ENCODE measurements at regions not wholly inside any gene's neighbourhood (a gene's known extent, or its start where the extent isn't known, plus 50 kb on each side); places are given as distances from the start of the nearest gene placed in this dataset.

DNA sequence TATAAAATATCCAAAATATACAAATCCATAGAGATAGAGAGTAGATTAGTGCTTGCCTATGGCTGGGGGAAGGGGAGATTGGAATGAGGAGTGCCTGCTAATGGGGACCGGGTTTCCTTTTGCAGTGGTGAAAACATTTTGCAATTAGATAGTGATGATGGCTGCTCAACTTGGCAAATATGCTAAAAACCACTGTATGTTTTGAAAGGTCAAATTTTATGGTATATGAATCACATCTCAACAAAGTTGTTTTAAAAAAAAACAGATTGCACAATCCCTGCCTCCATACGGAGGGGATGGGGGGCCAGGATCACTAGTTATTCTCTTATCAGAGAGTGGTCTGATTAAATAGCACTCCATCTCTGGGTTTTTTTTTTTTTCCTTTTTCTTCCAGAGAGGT is 76.9 kb upstream of the RIPOR2 start:
- FAIRE-seq (no peak), DNase-seq (ENCODE audit: insufficient read length, low spot score) (no peak)
- TF ChIP-seq, protein P1, sequence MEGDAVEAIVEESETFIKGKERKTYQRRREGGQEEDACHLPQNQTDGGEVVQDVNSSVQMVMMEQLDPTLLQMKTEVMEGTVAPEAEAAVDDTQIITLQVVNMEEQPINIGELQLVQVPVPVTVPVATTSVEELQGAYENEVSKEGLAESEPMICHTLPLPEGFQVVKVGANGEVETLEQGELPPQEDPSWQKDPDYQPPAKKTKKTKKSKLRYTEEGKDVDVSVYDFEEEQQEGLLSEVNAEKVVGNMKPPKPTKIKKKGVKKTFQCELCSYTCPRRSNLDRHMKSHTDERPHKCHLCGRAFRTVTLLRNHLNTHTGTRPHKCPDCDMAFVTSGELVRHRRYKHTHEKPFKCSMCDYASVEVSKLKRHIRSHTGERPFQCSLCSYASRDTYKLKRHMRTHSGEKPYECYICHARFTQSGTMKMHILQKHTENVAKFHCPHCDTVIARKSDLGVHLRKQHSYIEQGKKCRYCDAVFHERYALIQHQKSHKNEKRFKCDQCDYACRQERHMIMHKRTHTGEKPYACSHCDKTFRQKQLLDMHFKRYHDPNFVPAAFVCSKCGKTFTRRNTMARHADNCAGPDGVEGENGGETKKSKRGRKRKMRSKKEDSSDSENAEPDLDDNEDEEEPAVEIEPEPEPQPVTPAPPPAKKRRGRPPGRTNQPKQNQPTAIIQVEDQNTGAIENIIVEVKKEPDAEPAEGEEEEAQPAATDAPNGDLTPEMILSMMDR (IDR thresholded peaks at IDR 0.05; ENCODE audit: insufficient read depth, missing control alignments), result no peak

DNA sequence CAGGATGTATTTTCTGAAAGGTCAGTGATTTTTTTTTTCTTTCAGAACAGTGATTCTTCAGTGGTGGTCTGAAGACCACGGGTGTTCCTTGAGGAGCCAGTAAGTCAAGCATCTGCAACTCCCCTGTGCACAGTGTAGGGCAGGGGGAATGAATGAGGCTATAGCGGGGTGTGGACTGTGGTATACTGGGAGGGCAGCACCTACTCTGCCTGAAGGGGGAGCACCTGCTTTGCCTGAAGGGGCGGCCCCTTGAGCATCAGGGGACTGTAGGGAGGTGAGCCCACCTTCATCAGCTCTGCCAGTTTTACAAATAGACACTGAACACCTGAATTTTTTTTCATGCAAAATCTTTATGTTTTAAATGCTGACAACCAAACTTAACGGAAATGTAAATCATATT is 77.5 kb upstream of the RIPOR2 start:
- TF ChIP-seq, protein P1 (IDR thresholded peaks at IDR 0.05; ENCODE audit: insufficient read depth, missing control alignments), result no peak
- FAIRE-seq (no peak), DNase-seq (ENCODE audit: insufficient read length, low spot score) (no peak)

DNA sequence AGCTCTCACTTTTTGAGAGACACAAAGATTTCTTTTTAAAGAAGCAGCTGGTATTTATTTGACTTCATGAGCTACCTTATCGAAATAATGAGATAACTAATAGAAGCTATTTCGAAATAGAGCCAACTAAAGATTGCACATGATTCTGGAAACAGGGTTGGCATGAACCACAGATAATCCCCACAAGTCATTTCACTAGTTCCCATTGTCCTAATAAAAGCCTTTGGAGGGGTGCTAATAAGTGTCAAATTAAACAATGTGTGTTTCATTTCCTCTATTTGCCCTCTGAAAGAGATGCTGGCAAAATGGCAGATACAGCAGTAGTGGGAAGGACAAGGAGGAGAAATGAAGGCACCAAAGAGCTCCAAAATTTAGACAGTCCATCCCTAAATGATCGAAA is 78.6 kb upstream of the RIPOR2 start:
- TF ChIP-seq, protein P1 (IDR thresholded peaks at IDR 0.05; ENCODE audit: insufficient read depth, missing control alignments), result no peak
- FAIRE-seq (no peak), DNase-seq (ENCODE audit: insufficient read length, low spot score) (no peak)

DNA sequence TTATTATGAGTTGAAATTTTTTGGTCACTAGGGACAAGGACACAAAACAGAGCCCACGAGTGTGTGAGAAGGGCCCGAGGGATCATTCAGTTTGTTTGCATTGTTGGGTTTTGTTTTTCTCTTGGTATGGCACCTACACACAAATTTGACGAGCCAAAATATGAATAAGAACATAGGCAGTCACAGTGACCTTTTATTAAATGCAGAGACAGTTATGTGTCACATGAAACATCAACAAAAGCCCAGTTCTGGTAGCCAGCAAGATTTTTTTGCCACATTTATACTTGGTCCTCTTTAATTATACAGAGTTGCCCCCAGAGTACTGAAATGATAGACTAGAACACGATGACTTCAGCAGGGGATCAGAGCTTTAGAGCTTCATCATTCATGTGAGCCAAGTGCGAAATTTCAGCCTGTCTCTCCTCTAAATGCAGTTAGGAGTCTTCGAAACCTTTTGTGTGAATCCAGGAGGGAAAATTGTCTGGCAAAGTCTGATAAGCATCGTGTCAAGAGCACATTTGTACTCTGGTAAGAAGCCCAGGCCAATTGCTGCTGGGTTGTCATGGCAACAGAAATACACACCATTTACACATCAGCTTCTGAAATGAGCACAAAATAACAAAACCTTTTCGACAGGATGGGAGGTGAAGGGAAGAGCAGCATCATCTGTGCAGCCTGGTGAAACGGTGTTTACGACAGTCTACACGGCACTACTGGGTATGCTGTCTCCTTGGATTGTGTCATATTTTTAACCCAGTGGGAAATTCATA is 79.2 kb upstream of the RIPOR2 start:
- TF ChIP-seq, protein P1 (IDR thresholded peaks at IDR 0.05; ENCODE audit: insufficient read depth, missing control alignments), result no peak
- DNase-seq (ENCODE audit: insufficient read length, low spot score) (no peak), FAIRE-seq (no peak)

DNA sequence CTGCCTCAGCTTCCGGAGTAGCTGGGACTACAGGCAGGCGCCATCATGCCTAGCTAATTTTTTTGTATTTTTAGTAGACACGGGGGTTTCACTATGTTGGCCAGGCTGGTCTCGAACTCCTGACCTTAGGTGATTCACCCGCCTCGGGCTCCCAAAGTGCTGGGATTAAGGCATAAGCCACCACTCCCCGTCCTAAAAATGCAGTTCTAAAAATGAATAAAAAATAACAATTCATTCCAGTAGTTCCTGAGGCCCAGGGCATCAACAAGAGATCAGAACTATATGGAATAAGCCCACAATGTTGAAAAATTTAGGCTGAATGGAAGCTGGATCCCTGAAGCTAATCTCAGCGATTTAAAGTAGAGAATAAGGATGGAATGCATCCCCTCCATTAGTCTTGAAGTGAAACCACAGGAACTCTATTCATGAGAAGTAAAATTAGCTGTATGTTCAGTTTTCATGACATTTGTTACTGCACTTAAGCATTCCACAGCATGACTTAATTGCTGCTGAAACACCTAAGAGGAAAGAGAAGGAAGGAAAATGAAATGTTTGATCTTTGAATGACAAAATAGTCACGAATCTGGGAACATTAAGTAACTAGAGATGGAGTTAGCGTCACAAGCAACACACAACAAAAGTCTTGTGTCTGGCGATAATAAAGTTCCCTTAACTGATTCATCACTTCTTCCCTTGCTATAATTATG is 80.4 kb upstream of the RIPOR2 start:
- FAIRE-seq (no peak), DNase-seq (ENCODE audit: insufficient read length, low spot score) (no peak)
- TF ChIP-seq, protein P1 (IDR thresholded peaks at IDR 0.05; ENCODE audit: insufficient read depth, missing control alignments), result no peak

DNA sequence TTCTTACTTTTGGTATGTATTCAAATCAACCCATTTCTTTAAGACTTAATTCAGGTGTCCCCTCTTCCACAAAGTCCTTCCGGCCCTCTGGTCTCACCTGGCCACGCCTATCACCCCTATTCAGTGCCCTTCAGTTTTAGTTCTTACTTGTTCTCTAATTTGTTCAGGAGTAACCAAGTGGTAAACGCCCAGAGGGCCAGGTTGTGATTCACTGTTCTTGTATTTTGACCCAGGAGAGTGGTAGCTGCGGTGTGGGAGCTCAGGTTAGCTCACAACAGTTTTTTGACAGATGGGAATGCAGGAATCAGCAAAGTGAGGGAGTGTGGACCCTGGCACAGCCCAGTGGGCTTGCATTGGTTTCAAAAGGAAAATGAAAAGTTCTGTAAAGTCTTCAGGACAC is 81.7 kb upstream of the RIPOR2 start:
- DNase-seq (ENCODE audit: insufficient read length, low spot score) (no peak), FAIRE-seq (no peak)
- TF ChIP-seq, protein P1 (IDR thresholded peaks at IDR 0.05; ENCODE audit: insufficient read depth, missing control alignments), result no peak
